OCI-M2 (cell line): ENCODE measurements at regions not wholly inside any gene's neighbourhood (a gene's known extent, or its start where the extent isn't known, plus 50 kb on each side); places are given as distances from the start of the nearest gene placed in this dataset.

Source experiments
- DNase-seq: peaks from one replicate; lab custom pipeline; 2025; ENCODE audit not compliant: unreplicated experiment; lab: John Stamatoyannopoulos, UW

GRCh38 chr5:148708854-148709253 is 54.5 kb upstream of the HTR4 start:
- DNase-seq: no peak

DNA sequence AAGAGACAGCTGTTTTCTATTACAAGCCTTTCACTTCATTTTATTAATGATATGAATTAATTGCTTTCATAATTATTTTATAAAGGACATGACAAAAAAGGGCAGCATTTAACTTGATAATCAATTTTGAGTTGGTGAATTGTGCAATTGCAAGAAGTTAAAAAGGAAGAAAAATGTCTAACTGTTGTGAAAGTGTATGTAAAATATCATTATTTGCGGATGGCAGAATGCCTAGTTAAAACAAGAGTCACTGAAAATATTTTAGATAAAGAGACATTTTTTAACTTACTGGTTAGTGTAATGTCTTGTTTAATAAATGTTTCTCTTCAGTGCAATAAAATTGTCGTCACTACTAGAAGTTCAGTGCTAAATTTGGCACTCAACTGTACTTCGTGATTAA is 57.6 kb upstream of the HTR4 start:
- DNase-seq: no peak

DNA sequence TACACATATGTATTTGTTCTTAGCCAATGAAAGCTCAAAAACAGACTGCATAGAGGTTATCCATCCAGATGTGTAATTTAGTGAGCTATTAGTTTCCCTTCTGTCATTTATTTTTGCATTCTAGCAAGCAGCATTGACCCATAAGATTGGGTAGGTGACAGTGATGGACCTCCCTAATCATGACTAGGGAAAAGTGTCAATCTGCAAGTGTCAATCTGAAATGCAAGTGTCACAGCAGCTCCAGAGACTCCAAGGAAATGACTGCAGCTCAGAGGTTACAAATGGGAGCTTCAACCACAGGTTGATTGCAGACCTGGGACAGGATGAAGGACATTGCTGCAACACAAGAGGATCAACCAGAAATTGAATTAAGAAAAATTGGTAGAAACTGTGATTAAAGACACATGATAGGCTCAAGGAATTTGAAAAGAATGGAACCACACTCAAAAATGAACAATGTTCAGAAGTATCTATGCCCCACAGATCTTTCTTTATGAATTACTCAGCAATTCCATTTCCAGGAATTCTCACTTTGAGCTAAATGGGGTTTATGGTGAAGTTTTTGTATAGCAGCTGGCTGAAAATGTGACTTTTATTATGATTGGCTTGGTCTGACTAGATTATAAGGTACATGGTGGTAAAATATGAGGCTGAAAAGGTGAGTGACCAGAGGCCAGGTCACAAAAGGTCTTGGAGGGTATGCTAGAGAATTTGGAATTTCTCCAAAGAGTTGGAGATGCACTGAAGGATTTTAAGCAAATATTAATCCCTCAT is 59.6 kb upstream of the HTR4 start:
- no peak for DNase-seq

DNA sequence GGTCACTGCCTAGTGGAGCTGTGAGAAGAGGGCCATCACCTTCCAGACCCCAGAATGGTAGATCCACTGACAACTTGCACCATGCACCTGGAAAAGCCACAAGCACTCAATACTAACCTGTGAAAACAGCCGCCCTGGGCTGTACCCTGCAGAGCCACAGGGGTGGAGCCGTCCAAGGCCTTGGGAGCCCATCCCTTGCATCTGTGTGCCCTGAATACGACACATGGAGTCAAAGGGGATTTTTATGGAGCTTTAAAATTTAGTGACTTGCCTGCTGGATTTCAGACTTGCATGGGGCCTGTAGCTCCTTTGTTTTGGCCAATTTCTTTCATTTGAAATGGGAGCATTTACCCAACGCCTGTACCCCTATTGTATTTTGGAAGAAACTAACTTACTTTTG is 62.4 kb upstream of the HTR4 start:
- DNase-seq: no peak

DNA sequence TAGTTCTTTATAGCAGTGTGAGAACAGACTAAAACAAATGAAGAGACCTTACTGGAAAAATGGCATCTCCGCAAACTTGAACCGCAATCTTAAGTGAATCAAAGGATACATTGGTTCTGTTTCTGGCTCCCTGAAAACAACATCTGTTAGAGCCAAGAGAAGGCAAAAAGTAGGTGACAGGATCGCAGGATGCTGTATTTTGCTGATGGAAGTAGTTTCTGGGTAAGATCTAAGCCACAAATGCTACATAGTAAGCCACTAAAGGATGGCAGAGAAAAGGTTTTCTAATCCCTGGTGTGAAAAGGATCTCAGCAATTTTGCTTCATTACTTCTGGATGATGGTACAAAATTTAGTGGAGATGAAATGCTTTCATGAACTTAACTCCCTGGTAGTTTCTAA is 63.3 kb upstream of the HTR4 start:
- DNase-seq: no peak

GRCh38 chr5:148719605-148720004 is 65.3 kb upstream of the HTR4 start:
- DNase-seq: no peak

GRCh38 chr5:148720257-148720656 is 65.9 kb upstream of the HTR4 start:
- DNase-seq: no peak

GRCh38 chr5:148723143-148723542 is 68.8 kb upstream of the HTR4 start:
- no peak for DNase-seq

DNA sequence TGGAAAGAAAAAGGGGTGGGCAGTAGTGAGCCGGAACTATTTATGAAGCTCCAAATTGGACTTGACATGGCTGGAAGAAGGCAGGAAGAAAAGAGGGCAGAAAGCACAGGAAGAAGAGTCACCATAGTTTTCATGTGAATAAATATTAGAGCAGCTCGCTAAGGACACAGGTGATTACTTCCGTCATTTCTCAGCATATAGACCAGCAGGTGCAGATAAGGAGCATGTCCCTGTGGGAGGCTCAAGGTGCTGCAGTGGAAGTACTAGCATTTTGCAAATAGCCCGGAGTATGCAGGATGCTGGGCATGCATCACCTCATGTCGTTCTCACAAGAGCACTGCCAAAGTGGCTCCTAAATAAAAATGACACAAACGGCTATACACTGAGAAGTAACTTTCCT is 71.3 kb upstream of the HTR4 start:
- no peak for DNase-seq

GRCh38 chr5:148729182-148729581 is 74.9 kb upstream of the HTR4 start:
- no peak for DNase-seq

GRCh38 chr5:148730270-148730669 is 75.9 kb upstream of the HTR4 start:
- no peak for DNase-seq

GRCh38 chr5:148730942-148731898 is 76.9 kb upstream of the HTR4 start:
- peak; percentile 3 for DNase-seq

- no peak for DNase-seq
Measured at GRCh38 chr5:148732692-148733091, 78.4 kb upstream of the HTR4 start.

DNA sequence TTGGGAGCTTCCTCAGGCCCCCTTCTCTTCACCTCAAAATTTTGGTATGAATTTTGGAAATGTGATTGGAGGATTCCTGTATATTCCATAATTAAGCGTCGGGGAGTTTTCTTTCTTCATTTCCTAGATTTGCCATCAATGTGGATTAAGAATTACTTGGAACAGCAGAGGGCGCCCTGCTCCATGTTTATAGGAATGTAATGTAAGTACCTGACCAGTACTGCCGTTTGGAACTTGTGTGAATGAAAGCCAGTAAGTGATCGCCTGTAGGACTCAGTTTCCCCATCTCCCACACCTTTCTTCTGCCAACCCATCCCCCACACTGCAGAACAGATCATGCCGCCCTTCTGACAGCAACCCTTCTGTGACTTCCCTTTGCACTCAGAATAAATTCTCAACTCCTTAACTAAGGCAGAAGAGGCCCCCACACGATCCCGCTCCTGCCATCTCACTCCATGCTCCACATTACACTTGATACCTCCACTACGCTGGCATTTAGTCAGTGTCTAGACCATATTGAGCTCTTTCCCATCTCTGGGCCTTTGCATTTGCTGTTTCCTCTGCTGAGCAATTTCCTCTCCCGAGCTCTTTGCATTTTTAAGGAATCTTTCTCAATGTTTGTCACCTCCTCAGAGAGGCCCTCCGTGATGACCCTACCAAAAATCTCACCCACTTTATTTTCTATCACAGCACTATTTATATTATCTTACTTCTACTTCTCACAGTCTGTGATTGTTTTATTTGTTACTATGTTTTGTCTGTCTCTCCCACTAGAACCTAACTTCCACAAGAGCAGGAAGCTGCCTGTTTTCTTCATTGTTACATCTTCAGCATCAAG is 79.5 kb upstream of the HTR4 start:
- no peak for DNase-seq

DNA sequence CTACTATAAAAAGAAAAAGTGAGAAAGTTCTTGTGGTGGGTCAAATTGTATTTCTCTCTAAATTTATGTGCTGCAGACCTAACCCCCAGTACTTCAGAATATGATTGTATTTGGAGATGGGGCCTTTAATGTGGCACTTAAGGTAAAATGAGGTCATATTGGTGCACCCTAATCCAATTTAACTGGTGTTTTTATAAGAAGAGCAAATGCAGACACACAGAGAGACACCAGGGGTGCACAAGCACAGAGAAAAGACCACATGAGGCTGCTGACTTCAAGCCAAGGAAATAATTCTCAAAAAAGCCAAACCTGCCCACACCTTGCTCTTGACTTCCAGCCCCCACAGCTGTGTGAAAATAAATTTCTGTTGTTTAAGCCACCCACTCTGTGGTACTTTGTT is 80.2 kb upstream of the HTR4 start:
- DNase-seq: no peak

GRCh38 chr5:148735301-148735835 is 81.0 kb upstream of the HTR4 start:
- no peak for DNase-seq

DNA sequence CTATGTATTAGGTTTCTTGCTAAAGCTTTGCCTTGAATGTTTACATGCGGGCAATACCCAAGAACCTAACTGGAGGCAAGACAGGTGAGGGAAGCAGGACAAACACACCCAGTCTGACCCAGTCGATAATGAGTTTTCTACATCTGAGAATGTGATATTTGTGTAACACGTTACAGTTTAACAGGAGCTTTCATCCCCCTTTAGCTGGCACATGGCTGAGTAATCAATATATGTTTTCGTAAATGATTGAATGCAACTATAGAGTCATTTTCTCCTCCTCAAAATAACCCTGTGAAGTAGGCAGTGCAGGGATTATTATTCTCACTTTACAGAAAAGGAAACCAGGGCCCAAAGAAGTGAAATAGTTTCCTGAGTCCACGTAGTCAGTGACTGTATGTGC is 84.7 kb upstream of the HTR4 start:
- no peak for DNase-seq

DNA sequence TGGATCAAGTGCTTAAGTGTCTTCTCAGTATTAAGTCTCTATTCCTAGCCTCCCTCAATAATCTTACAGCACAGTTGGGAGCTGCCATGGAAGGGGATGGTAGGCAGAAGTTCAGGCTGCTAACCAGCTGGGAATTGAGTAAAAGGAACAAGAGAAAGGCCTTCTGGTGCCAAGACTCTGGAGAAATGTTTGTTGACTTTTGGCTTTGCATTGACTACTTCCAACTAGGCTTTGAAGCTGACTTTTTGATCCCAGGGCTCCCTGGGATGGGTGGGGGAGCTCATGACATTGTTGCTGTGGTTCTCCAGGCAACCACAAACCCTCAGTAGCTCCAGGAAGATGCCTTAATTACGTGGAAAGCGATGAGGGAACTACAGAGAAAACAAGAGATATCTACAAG is 85.2 kb upstream of the HTR4 start:
- no peak for DNase-seq

DNA sequence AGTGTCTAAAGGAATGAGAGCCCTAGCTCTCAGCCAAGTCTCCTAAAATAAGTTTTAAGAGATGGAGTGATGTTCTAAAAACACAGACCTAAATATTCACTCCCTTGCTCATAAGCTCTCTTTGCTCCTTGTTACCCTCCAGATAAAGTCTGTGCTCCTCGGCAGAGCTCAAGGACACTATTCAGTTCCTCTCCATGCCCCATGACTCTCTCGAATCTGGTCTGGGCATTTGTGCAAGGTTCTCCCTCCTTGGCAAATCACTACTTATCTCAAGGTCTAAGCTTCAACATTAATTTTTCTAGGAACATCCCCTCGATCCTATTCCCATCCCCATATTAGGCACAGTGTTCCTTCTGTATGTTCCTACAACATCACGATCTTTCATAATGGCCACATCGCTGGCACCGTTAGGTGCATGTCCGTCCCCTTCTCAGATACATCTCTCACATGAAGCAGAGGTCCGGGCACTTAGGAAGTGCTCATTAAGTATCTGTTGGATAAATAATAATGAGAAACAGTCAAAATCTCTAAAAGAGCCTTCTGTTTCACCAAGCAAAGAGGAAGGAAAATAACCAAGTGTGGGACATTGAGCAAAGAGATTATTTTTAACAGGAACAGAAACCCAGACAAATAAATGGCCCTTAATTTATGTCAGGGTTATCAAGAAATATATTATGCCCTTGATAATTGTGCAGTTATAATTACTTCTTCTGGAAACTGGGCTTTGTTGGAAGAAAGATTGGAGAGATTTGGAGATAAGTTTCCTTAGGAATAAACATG is 85.9 kb upstream of the HTR4 start:
- DNase-seq: no peak
